Psoas muscle (tissue), 7 donors: ENCODE measurements at regions not wholly inside any gene's neighbourhood (a gene's known extent, or its start where the extent isn't known, plus 50 kb on each side); places are given as distances from the start of the nearest gene placed in this dataset.

ENCODE experiments used
- ATAC-seq, 4 donors: fragments of 200-7000 bp; cut with Tn5 transposase; one replicate each; pipeline ENCODE4 v1.9.1; 2020; ENCODE audit warnings: moderate library complexity in 3 of 4, mild to moderate bottlenecking in 2 of 4
- DNase-seq, 2 donors: peaks; one replicate each; pipeline ENCODE4 v3.0.0-alpha.2; 2020
- H3K27ac ChIP-seq: fragments of 200-600 bp; one replicate; pipeline ENCODE4 v1.8.0; 2022
- H3K27me3 ChIP-seq, 3 donors: fragments of 200-600 bp in 1 of 3; one replicate each; pipeline versions ENCODE4 v1.6.1 to v1.8.0; 2013 to 2022; ENCODE audit warnings: low read length in 2 of 3, mild to moderate bottlenecking in 2 of 3, moderate library complexity in 1 of 3; ENCODE audit not compliant: insufficient read depth in 3 of 3
- H3K36me3 ChIP-seq, 2 donors: fragments of 200-600 bp in 1 of 2; one replicate each; pipeline versions ENCODE4 v1.6.1 to v1.8.0; 2013 to 2022; ENCODE audit warnings: low read depth in 1 of 2, mild to moderate bottlenecking in 1 of 2, moderate library complexity in 1 of 2; ENCODE audit not compliant: insufficient read depth in 1 of 2
- H3K4me1 ChIP-seq: fragments of 200-600 bp; one replicate; pipeline ENCODE4 v1.8.0; 2022
- H3K4me3 ChIP-seq: fragments of 200-600 bp; one replicate; pipeline ENCODE4 v1.8.0; 2022; ENCODE audit warnings: mild to moderate bottlenecking
- H3K9me3 ChIP-seq: fragments of 200-600 bp; one replicate; pipeline ENCODE4 v1.8.0; 2022
- WGBS, 3 donors: extraction: QIAGEN DNeasy Blood & Tissue Kit; methylation state at CpG; one replicate each; pipeline versions ENCODE4 v1.1.6 to v1.1.7; 2013; 5-methylcytosine and 5-hydroxymethylcytosine counted together
- intact Hi-C, 2 donors: fragments of 100-400 bp; cut with DNase I; formaldehyde crosslinking; loops; one replicate each; pipeline versions ENCODE4 v1.11.0 to v1.14.2; 2022
- TF ChIP-seq, protein P1 (sequence below): fragments of 200-600 bp; IDR thresholded peaks from one replicate; pipeline ENCODE4 v1.8.0; 2022; ENCODE audit warnings: antibody characterized with exemption
- donor health status: healthy with polysubstance abuse.
- donor health status: DM: no; HTN: no; CAD: no; lungs with moderate emphysema.
- donor health status: Bipolar disorder and iron deficiency.
- donor health status: healthy.
- donor health status: DM: yes; HTN: yes; CAD: no.
- donor health status: DM: no; HTN: no; CAD: no.
- donor health status: DM: yes; HTN: yes; CAD: no.

DNA sequence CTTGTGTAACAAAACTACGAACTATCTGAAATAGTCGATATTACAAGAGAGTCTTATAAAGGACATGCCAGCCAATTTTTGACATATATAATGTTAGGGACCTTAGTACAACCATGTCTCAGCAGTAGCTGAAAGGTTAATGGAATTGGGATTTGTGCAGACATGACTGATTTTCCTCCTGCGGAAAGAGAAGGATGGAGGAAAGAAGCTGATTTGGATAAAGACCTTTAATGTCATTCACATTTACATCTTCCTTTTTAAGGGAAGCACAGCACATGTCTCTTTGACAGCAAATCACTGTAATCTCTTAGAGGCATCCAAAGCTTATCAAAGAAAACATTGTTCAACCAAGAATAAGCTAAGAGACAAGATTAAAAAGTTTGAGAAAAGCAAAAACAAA lies 1976.2 kb upstream of the IGFBP7 start:
- H3K27ac ChIP-seq, result no peak overlapping the region
- no peaks in the 10 kb centered on the region for H3K36me3 ChIP-seq
- intact Hi-C loops, result no loop called here
- DNase-seq, result no peak
- no peak overlapping the region for H3K4me3 ChIP-seq
- no peaks in the 10 kb centered on the region for H3K9me3 ChIP-seq
- ATAC-seq, result no peak
- 63 to 92% (median 77%) methylated on average over 3 of the region's 3 CpGs for WGBS, 3 donors
- H3K4me1 ChIP-seq, result no peaks in the 10 kb centered on the region
- H3K27me3 ChIP-seq, result no peaks in the 10 kb centered on the region
- TF ChIP-seq, protein P1, sequence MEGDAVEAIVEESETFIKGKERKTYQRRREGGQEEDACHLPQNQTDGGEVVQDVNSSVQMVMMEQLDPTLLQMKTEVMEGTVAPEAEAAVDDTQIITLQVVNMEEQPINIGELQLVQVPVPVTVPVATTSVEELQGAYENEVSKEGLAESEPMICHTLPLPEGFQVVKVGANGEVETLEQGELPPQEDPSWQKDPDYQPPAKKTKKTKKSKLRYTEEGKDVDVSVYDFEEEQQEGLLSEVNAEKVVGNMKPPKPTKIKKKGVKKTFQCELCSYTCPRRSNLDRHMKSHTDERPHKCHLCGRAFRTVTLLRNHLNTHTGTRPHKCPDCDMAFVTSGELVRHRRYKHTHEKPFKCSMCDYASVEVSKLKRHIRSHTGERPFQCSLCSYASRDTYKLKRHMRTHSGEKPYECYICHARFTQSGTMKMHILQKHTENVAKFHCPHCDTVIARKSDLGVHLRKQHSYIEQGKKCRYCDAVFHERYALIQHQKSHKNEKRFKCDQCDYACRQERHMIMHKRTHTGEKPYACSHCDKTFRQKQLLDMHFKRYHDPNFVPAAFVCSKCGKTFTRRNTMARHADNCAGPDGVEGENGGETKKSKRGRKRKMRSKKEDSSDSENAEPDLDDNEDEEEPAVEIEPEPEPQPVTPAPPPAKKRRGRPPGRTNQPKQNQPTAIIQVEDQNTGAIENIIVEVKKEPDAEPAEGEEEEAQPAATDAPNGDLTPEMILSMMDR, result no peak

DNA sequence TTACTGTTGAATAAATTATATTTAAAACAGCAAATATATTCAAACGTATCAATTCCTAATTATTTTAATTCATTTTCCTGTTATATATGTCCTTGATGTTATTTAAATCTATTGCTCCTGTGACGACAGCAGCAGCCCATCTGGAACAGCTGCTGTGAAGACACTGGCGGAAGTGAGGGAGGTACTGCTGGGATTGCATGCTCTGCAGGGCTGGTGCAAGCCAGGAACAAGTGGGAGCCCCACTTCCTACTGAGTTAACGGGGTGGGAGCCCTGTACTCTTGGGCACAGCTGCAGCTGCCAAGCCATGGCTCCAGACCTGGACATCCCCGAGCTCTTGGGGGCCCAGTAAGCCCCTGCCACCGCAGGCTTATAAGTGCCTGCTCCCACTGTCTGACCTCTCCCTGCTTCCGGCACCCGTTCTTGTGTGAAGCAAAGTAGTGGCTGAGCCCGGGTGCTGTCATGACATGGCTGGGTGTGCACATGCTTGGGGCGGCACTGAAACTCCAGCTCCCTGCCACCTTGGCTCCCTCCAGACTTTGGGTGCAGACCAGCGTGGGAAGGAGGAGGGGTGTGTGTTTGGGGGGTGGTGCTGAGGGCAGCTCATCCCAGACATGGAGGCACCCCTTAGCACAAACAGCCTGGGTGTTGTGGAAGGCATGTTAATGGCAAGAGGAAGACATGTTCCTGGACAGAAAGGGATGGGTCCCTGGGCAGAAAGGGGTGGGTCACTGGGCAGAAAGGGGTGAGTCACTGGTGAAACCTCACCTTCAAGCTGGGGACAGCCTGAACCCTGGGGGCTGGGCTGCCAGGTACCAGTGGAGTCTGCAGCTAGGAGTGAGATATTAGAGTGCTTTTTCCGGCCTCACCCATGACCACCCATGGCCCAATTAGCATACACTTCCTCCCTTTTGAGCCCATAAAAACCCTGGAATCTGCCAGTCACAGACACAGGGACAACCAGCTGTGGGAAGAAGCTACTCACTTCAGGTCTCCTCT lies 1981.3 kb upstream of the IGFBP7 start:
- no peak for ATAC-seq
- TF ChIP-seq, protein P1, result no peak
- Histone ChIP-seq H3K27ac (no peak overlapping the region), H3K4me1 (no peaks in the 10 kb centered on the region), H3K4me3 (no peak overlapping the region), H3K36me3 (no peaks in the 10 kb centered on the region), H3K27me3 (no peaks in the 10 kb centered on the region), H3K9me3 (no peaks in the 10 kb centered on the region)
- 67 to 73% (median 68%) methylated on average over 12 of the region's 12 CpGs for WGBS, 3 donors
- DNase-seq, result peak in 1 of 2 donors; percentile 25
- intact Hi-C loops, result no loop called here

DNA sequence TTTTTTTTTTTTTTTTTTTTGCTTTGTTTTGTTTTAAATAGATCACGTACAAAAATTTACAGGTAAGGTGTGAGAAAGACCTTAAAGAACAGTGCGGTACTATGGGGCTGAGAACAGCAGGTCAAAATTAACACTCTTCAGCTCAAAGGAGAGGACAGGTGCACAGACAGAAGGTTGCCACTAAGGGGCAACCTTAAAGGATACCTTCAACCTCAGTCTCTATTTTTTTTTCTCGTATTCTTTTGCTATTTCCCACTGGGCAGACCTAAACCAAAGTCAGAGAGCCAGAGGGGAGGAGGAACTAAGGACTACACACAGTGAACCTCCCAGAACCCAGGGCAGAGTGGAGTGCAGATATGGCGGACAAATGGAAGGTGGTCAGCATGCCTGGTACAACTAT lies 1984.3 kb upstream of the IGFBP7 start:
- H3K9me3 ChIP-seq, result no peaks in the 10 kb centered on the region
- TF ChIP-seq, protein P1, result no peak
- 77 to 83% (median 80%) methylated on average over 4 of the region's 4 CpGs for WGBS, 3 donors
- no peaks in the 10 kb centered on the region for H3K4me1 ChIP-seq
- H3K27ac ChIP-seq, result no peak overlapping the region
- DNase-seq, result no peak
- no peaks in the 10 kb centered on the region for H3K27me3 ChIP-seq
- ATAC-seq, result no peak
- H3K4me3 ChIP-seq, result no peak overlapping the region
- no peaks in the 10 kb centered on the region for H3K36me3 ChIP-seq
- intact Hi-C loops, result no loop called here

DNA sequence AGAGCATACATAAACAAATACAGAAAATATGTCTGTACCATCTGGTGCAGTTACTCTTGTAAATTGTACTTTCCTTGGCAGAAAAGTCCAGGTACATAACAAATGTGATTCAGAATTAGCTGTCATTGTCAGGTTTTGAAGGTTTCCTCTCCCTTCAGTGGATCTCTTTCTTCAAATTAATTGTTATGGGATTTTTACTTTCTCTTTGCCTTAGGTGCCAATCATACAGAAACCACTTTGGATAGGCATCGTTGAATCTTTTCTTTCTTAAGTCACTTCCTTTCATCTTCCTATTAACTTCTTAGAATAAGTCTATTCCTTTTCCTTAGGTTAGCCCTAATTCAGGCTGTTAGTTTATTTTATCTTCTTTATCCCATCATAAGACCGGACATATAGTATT lies 1992.1 kb upstream of the IGFBP7 start:
- H3K9me3 ChIP-seq, result no peaks in the 10 kb centered on the region
- no peak overlapping the region for H3K4me3 ChIP-seq
- ATAC-seq (no peak), DNase-seq (no peak)
- WGBS, 3 donors, result 81 to 88% (median 84%) methylated on average over 2 of the region's 2 CpGs
- no peaks in the 10 kb centered on the region for H3K27me3 ChIP-seq
- TF ChIP-seq, protein P1, result no peak
- H3K4me1 ChIP-seq, result no peaks in the 10 kb centered on the region
- intact Hi-C loops, result no loop called here
- no peak overlapping the region for H3K27ac ChIP-seq
- H3K36me3 ChIP-seq, result no peaks in the 10 kb centered on the region
